H1 (cell line): ENCODE measurements at regions not wholly inside any gene's neighbourhood (a gene's known extent, or its start where the extent isn't known, plus 50 kb on each side); places are given as distances from the start of the nearest gene placed in this dataset.

ENCODE experiments used
- CTCF ChIA-PET: fragments of 300-600 bp; sonication (Branson Sonifier 250); formaldehyde crosslinking; loops from one replicate; lab custom pipeline; 2021; ENCODE audit not compliant: partially characterized antibody; lab: Charles Lee
- POLR2A ChIA-PET: fragments of 300-600 bp; sonication (Branson Sonifier 250); formaldehyde crosslinking; loops from one replicate; lab custom pipeline; 2021; ENCODE audit warnings: inconsistent platforms; ENCODE audit not compliant: partially characterized antibody; lab: Charles Lee
- DNase-seq, 2 experiments: peaks; one replicate each; pipeline versions ENCODE4 v3.0.0 to v3.0.0-alpha.2; 2010 to 2022; ENCODE audit warnings: low spot score in 2 of 2, low read depth in 1 of 2, mixed read lengths in 1 of 2
- FAIRE-seq: peaks from 2 replicates; lab custom pipeline; 2011; peaks lifted over from hg19 to GRCh38; lab: Jason Lieb, UNC
- H2AFZ ChIP-seq: 2 replicates; pipeline ENCODE4 v1.8.1; 2012; ENCODE audit warnings: low read length, inconsistent platforms
- H2AK5ac ChIP-seq: 2 replicates; pipeline ENCODE4 v1.6.1; 2013; ENCODE audit warnings: low read depth, low read length
- H2BK120ac ChIP-seq: replicated peaks from 2 replicates; pipeline ENCODE3; 2013; ENCODE audit warnings: low read depth, low read length, inconsistent platforms
- H2BK12ac ChIP-seq: 2 replicates; pipeline ENCODE4 v1.6.1; 2013; ENCODE audit warnings: low read depth, low read length
- H2BK15ac ChIP-seq: 2 replicates; pipeline ENCODE4 v1.6.1; 2013; ENCODE audit warnings: low read length
- H2BK20ac ChIP-seq: 2 replicates; pipeline ENCODE4 v1.6.1; 2013; ENCODE audit warnings: low read length
- H2BK5ac ChIP-seq: 2 replicates; pipeline ENCODE4 v1.6.1; 2013; ENCODE audit warnings: low read depth, low read length
- H3K14ac ChIP-seq: 2 replicates; pipeline ENCODE4 v1.6.1; 2013; ENCODE audit warnings: inconsistent platforms; ENCODE audit not compliant: insufficient read length
- H3K18ac ChIP-seq: 2 replicates; pipeline ENCODE4 v1.6.1; 2013; ENCODE audit warnings: low read length; ENCODE audit errors: extremely low read depth
- H3K23ac ChIP-seq: 2 replicates; pipeline ENCODE4 v1.6.1; 2013; ENCODE audit warnings: inconsistent platforms; ENCODE audit not compliant: insufficient read length
- H3K23me2 ChIP-seq: 2 replicates; pipeline ENCODE4 v1.6.1; 2013; ENCODE audit warnings: low read depth, low read length
- H3K27ac ChIP-seq: 2 replicates; pipeline ENCODE4 v1.6.1; 2011; ENCODE audit warnings: low read depth, low read length, inconsistent platforms
- H3K27me3 ChIP-seq, 4 experiments: replicated peaks in 1 of 4; 1 replicate in 1 of 4; 2 replicates in 3 of 4; pipeline versions ENCODE4 v1.6.1 to v1.8.1; 2011 to 2013; ENCODE audit warnings: low read length in 3 of 4, mild to moderate bottlenecking in 3 of 4, inconsistent platforms in 2 of 4, mixed read lengths in 2 of 4, moderate library complexity in 1 of 4; ENCODE audit not compliant: control insufficient read depth in 3 of 4, insufficient read depth in 3 of 4; ENCODE audit errors: extremely low read depth in 1 of 4
- H3K36me3 ChIP-seq, 4 experiments: 2 replicates each; pipeline versions ENCODE4 v1.6.1 to v1.8.1; 2011 to 2013; ENCODE audit warnings: mild to moderate bottlenecking in 4 of 4, low read length in 3 of 4, moderate library complexity in 2 of 4, control low read depth in 1 of 4, inconsistent platforms in 1 of 4; ENCODE audit not compliant: insufficient read depth in 4 of 4, control insufficient read depth in 2 of 4
- H3K4ac ChIP-seq: replicated peaks from 2 replicates; pipeline ENCODE3; 2013; ENCODE audit warnings: low read length, low read depth, mixed read lengths, inconsistent platforms; ENCODE audit not compliant: insufficient read length
- H3K4me1 ChIP-seq, 4 experiments: replicated peaks in 1 of 4; 1 replicate in 1 of 4; 2 replicates in 3 of 4; pipeline versions ENCODE4 v1.6.1 to v1.8.1; 2011 to 2013; ENCODE audit warnings: low read length in 3 of 4, inconsistent platforms in 2 of 4, mixed read lengths in 1 of 4; ENCODE audit not compliant: insufficient read depth in 4 of 4, control insufficient read depth in 3 of 4
- H3K4me2 ChIP-seq, 2 experiments: 2 replicates each; pipeline versions ENCODE4 v1.6.1 to v1.8.1; 2011 to 2013; ENCODE audit warnings: low read depth in 2 of 2, low read length in 2 of 2, control low read depth in 1 of 2, inconsistent platforms in 1 of 2, mild to moderate bottlenecking in 1 of 2; ENCODE audit not compliant: insufficient read depth in 1 of 2
- H3K4me3 ChIP-seq, 4 experiments: fragments of 200-600, 300-600 bp in 1 of 4; sonication (generic), shearing (Covaris generic), sonication (Bioruptor Twin) in 1 of 4; 2 replicates each; pipeline versions ENCODE4 v1.5.1 to v1.8.1; 2011 to 2016; ENCODE audit warnings: low read length in 4 of 4, low read depth in 3 of 4, control low read depth in 2 of 4, inconsistent platforms in 2 of 4, mild to moderate bottlenecking in 2 of 4, mixed read lengths in 1 of 4, moderate library complexity in 1 of 4; ENCODE audit not compliant: insufficient read depth in 2 of 4; ENCODE audit errors: extremely low read depth in 1 of 4
- H3K56ac ChIP-seq: replicated peaks from 2 replicates; pipeline ENCODE3; 2013; ENCODE audit warnings: low read depth, mild to moderate bottlenecking, mixed read lengths, low read length, inconsistent platforms; ENCODE audit not compliant: insufficient read length
- H3K79me1 ChIP-seq: 2 replicates; pipeline ENCODE4 v1.6.1; 2013; ENCODE audit warnings: low read depth, low read length, control low read depth
- H3K79me2 ChIP-seq, 2 experiments: 2 replicates each; pipeline versions ENCODE4 v1.6.1 to v1.8.1; 2012 to 2013; ENCODE audit warnings: low read length in 2 of 2, mild to moderate bottlenecking in 2 of 2, inconsistent platforms in 1 of 2; ENCODE audit not compliant: insufficient read depth in 2 of 2, control insufficient read depth in 1 of 2
- H3K9ac ChIP-seq, 4 experiments: replicated peaks in 1 of 4; 1 replicate in 1 of 4; 2 replicates in 3 of 4; pipeline versions ENCODE4 v1.6.1 to v1.8.1; 2011 to 2013; ENCODE audit warnings: low read depth in 3 of 4, low read length in 3 of 4, control low read depth in 2 of 4, mild to moderate bottlenecking in 2 of 4, moderate library complexity in 2 of 4, inconsistent platforms in 1 of 4; ENCODE audit errors: extremely low read depth in 1 of 4
- H3K9me3 ChIP-seq, 2 experiments: 2 replicates each; pipeline versions ENCODE4 v1.6.1 to v1.8.1; 2012 to 2013; ENCODE audit warnings: mild to moderate bottlenecking in 2 of 2, moderate library complexity in 2 of 2, control low read depth in 1 of 2, inconsistent platforms in 1 of 2, low read depth in 1 of 2, low read length in 1 of 2, mixed read lengths in 1 of 2; ENCODE audit not compliant: insufficient read depth in 2 of 2
- H4K20me1 ChIP-seq, 2 experiments: replicated peaks in 1 of 2; 2 replicates each; pipeline versions ENCODE3 to v1.8.1; 2011 to 2013; ENCODE audit warnings: inconsistent platforms in 2 of 2, low read length in 2 of 2, mild to moderate bottlenecking in 1 of 2; ENCODE audit not compliant: insufficient read depth in 2 of 2, control insufficient read depth in 1 of 2
- H4K5ac ChIP-seq: 2 replicates; pipeline ENCODE4 v1.6.1; 2013; ENCODE audit warnings: low read length, low read depth, mixed read lengths, inconsistent platforms; ENCODE audit not compliant: insufficient read length
- H4K8ac ChIP-seq: 2 replicates; pipeline ENCODE4 v1.8.0; 2013; ENCODE audit warnings: mild to moderate bottlenecking, moderate library complexity, low read length, inconsistent platforms; ENCODE audit not compliant: insufficient read depth; ENCODE audit errors: extremely low read depth
- H4K91ac ChIP-seq: replicated peaks from 2 replicates; pipeline ENCODE3; 2013; ENCODE audit warnings: low read length, mixed read lengths, inconsistent platforms; ENCODE audit not compliant: insufficient read length
- EGR1 ChIP-seq: IDR thresholded peaks from 2 replicates; pipeline ENCODE4 v1.6.1; 2011; ENCODE audit warnings: low read depth, low read length, borderline replicate concordance
- HDAC6 ChIP-seq: IDR thresholded peaks from one replicate; pipeline ENCODE4 v1.7.1; 2012; ENCODE audit warnings: low read depth, mild to moderate bottlenecking, inconsistent platforms, low read length, moderate library complexity
- POLR2A ChIP-seq, 2 experiments: IDR thresholded peaks; 1 replicate in 1 of 2; 2 replicates in 1 of 2; pipeline ENCODE4 v1.6.1; 2011; ENCODE audit warnings: low read depth in 2 of 2, low read length in 2 of 2, mild to moderate bottlenecking in 2 of 2; ENCODE audit errors: control extremely low read depth in 1 of 2
- WGBS, 2 experiments: shearing (Covaris generic) in 1 of 2; methylation state at CpG; one replicate each; pipeline versions ENCODE4 v1.1.6 to v1.1.7; 2013 to 2015; ENCODE audit warnings: low lambda C conversion rate in 2 of 2, mixed read lengths in 2 of 2, inconsistent platforms in 1 of 2, low coverage in 1 of 2, missing lambda C conversion rate in 1 of 2; ENCODE audit not compliant: insufficient replicate concordance in 2 of 2, insufficient coverage in 1 of 2, insufficient read length in 1 of 2; ENCODE audit errors: extremely low coverage in 1 of 2, missing lambda C conversion rate in 1 of 2; 5-methylcytosine and 5-hydroxymethylcytosine counted together

DNA sequence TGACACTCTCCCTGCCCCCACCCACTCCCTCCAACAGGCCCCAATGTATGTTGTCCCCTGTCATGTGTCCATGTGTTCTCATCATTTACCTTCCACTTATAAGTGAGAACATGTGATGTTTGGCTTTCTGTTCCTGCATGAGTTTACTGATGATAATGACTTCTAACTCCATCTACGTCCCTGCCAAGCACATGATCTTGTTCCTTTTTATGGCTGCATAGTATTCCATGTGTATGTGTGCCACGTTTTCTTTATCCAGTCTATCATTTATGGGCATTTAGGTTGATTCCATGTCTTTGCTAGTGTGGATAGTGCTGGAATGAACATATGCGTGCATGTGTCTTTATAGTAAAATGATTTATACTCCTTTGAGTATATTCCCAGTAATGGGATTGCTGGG lies 100.0 kb upstream of the LHX5 start:
- Histone ChIP-seq H3K9ac (no peak overlapping the region), H3K23ac (no peak overlapping the region), H3K14ac (no peak overlapping the region), H2AFZ (no peak overlapping the region), H2BK20ac (no peak overlapping the region), H3K4me1 (no peaks in the 10 kb centered on the region; a peak in 2 of 7 replicates), H3K36me3 (no peaks in the 10 kb centered on the region), H3K79me1 (no peaks in the 10 kb centered on the region), H3K27me3 (0 out of 7 replicates have a peak, but pooled peaks cover 0 to 2% (median 0%) of the 10 kb centered on the region in 4 experiments), H3K56ac (no peak overlapping the region), H3K4me3 (no peak overlapping the region), H3K79me2 (no peaks in the 10 kb centered on the region), H3K23me2 (no peaks in the 10 kb centered on the region), H4K20me1 (no peaks in the 10 kb centered on the region), H3K27ac (no peak overlapping the region), H4K8ac (no peak overlapping the region), H2AK5ac (no peak overlapping the region), H2BK15ac (no peak overlapping the region), H3K4me2 (no peak overlapping the region), H4K91ac (no peak overlapping the region), H2BK12ac (no peak overlapping the region), H4K5ac (no peak overlapping the region), H2BK120ac (no peak overlapping the region), H3K18ac (no peak overlapping the region), H3K9me3 (no peaks in the 10 kb centered on the region), H2BK5ac (no peak overlapping the region), H3K4ac (no peak overlapping the region)
- CTCF ChIA-PET: no interaction called here
- 88% methylated on average over 3 of the region's 3 CpGs; no CpG with 5 or more reads in 1 of the 2 experiments for WGBS, 2 experiments
- no peak for TF ChIP-seq HDAC6
- no peak for TF ChIP-seq POLR2A (IDR thresholded peaks at IDR 0.05; ENCODE audit: control extremely low read depth in 1 of 2, low read depth in 2 of 2, low read length in 2 of 2)
- no peak for TF ChIP-seq EGR1
- no peak for FAIRE-seq
- no peak for DNase-seq
- POLR2A ChIA-PET: no interaction called here
